ENCODE measurements at regions not wholly inside any gene's neighbourhood (a gene's known extent, or its start where the extent isn't known, plus 50 kb on each side); places are given as distances from the start of the nearest gene placed in this dataset.
"Not testable (repeated sequence)": the region's sequence is repeated elsewhere in the genome, so short reads cannot be mapped to it uniquely, and the experiment has no call there.

DNA sequence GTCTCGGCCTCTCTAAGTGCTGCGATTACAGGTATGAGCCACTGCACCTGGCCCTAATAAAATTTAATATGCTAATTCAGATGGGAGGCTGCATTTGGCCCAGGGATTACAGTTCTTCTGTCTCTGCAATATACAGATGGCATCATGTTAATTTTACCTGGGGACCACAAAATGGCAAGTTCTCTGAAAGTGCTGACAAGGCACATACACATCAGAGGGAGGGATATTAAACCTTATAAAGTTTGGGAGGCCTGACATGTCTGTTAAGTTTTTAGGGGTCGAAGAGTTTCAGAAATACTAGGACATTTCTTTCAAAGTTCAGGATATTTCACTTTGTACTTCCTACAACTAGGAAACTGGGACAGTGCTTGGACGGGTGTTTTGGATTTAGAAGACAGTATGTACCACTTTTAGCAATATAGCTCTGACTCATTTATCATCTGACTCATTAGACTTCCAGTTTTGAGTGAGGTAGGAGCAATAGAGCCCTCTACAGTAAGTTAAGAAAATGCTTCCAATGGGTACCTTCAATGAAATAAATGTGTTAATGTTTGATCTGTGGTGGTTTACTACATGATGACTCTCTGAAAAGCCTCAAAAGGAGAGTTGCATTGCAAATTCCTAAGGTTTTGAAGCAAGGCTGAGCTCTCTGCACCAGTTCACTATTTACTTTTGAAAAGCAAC, 981.0 kb upstream of the HS3ST1 start:
- H3K27me3 ChIP-seq (ENCODE audit: control insufficient read depth, insufficient read depth, low read length): no peaks in the 10 kb centered on the region
- no peaks in the 10 kb centered on the region for H3K36me3 ChIP-seq (ENCODE audit: control insufficient read depth, insufficient read depth, low read length)
- no peaks in the 10 kb centered on the region for H3K9me3 ChIP-seq (ENCODE audit: control insufficient read depth, insufficient read depth, low read length)

DNA sequence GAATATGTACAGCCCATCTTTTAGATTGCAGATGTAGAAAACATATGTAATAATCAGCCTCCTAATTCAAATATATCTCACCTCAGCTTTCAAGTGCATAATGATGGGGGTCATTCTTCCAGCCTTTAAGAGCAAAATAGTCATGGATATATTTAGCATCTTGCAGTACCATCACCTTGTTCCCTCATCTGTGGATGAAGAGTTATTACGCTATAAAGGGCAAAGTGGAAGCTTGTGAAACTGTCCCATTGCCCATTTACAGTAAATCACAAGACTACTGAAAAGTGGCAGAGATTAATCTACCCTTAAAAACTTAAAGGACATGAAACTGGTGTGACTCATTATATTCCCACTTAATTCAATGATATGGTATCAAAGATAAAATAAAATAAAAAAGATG, 979.7 kb upstream of the HS3ST1 start:
- Histone ChIP-seq H3K4me3 (ENCODE audit: low read depth, low read length) (no peak overlapping the region), H3K9me3 (ENCODE audit: control insufficient read depth, insufficient read depth, low read length) (no peaks in the 10 kb centered on the region)

More for the DNA sequence above, 981.0 kb upstream of the HS3ST1 start:
- no peak overlapping the region for H3K4me3 ChIP-seq (ENCODE audit: low read depth, low read length)
- H3K9ac ChIP-seq (ENCODE audit: low read depth, low read length): no peak overlapping the region
- H3K4me1 ChIP-seq (ENCODE audit: control insufficient read depth, insufficient read depth, low read length): no peaks in the 10 kb centered on the region

DNA sequence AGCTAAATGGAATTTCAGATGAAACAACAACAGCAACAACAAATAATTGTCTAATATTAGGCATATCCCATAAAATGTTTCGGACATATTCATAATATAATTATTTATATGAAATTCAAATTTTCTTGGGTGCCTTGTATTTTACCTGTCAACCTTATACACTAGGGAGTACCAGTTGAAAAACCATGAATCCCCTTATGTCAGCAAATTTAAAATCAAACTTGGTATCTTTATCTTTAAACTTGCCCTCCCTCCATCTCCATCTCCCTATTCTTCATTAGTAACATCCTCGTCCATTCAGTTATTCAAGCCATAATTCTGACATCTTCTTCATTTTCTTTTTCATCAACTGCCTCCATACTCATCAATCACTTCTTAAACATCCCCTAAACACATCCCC, 974.5 kb upstream of the HS3ST1 start:
- H3K4me1 ChIP-seq (ENCODE audit: control insufficient read depth, insufficient read depth, low read length): no peaks in the 10 kb centered on the region
- H3K36me3 ChIP-seq (ENCODE audit: control insufficient read depth, insufficient read depth, low read length): no peaks in the 10 kb centered on the region
- H3K27me3 ChIP-seq (ENCODE audit: control insufficient read depth, insufficient read depth, low read length): no peaks in the 10 kb centered on the region
- H3K9ac ChIP-seq (ENCODE audit: low read depth, low read length): no peak overlapping the region
- H3K4me3 ChIP-seq (ENCODE audit: low read depth, low read length): no peak overlapping the region
- H3K9me3 ChIP-seq (ENCODE audit: control insufficient read depth, insufficient read depth, low read length): no peaks in the 10 kb centered on the region

More for the DNA sequence above, 979.7 kb upstream of the HS3ST1 start:
- no peaks in the 10 kb centered on the region for H3K36me3 ChIP-seq (ENCODE audit: control insufficient read depth, insufficient read depth, low read length)
- no peak overlapping the region for H3K9ac ChIP-seq (ENCODE audit: low read depth, low read length)
- no peaks in the 10 kb centered on the region for H3K27me3 ChIP-seq (ENCODE audit: control insufficient read depth, insufficient read depth, low read length)
- H3K4me1 ChIP-seq (ENCODE audit: control insufficient read depth, insufficient read depth, low read length): no peaks in the 10 kb centered on the region

DNA sequence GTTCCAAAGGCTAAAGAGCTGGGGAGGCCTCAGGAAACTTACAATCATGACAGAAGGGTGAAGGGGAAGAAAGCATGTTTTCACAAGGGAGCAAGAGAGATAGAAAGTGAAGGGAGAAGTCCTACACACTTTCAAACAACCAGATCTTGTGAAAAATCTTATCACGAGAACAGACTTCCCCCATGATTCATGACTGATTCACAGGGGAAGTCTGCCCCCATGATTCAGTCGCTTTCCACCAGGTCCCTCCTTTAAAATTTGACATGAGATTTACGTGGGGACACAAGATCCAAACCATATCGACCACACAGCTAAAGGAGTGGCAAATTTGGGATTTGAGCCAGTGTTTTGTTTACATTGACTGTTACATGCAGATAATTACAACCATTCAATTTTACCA, 971.1 kb upstream of the HS3ST1 start:
- Histone ChIP-seq H3K36me3 (ENCODE audit: control insufficient read depth, insufficient read depth, low read length) (no peaks in the 10 kb centered on the region), H3K9me3 (ENCODE audit: control insufficient read depth, insufficient read depth, low read length) (no peaks in the 10 kb centered on the region), H3K27me3 (ENCODE audit: control insufficient read depth, insufficient read depth, low read length) (no peaks in the 10 kb centered on the region), H3K9ac (ENCODE audit: low read depth, low read length) (no peak overlapping the region), H3K4me3 (ENCODE audit: low read depth, low read length) (no peak overlapping the region), H3K4me1 (ENCODE audit: control insufficient read depth, insufficient read depth, low read length) (no peaks in the 10 kb centered on the region)

DNA sequence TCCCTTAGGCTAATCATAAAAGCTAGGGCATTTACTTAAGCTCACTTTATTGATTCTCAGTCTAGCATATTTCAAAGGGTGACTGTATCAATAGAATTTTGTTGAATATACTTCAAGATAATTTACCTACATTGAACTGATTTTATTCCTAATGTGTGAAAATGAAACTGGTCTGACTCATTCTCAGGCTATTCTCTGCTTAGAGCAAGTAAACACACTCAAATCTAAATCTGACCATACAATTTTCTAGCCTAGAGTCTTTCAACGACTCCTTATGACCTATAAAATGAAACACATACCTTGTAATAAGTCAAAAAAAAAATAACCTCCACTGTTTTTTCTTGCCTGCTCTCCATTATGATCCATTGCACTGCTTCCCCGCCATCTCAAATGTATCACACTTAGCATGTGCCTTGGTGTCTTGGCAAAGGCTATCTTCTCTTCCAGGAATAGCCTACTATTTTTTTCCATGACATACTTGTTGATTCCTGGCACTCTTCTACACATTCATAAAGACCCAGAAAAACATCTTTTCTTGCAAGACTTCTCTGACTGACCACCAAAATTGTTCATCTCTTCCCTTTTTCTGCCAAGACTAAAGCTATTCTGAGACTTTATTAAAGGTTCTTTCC, 965.1 kb upstream of the HS3ST1 start:
- no peaks in the 10 kb centered on the region for H3K4me1 ChIP-seq (ENCODE audit: control insufficient read depth, insufficient read depth, low read length)
- no peaks in the 10 kb centered on the region for H3K27me3 ChIP-seq (ENCODE audit: control insufficient read depth, insufficient read depth, low read length)
- H3K9ac ChIP-seq (ENCODE audit: low read depth, low read length): no peak overlapping the region
- H3K4me3 ChIP-seq (ENCODE audit: low read depth, low read length): no peak overlapping the region
- no peaks in the 10 kb centered on the region for H3K36me3 ChIP-seq (ENCODE audit: control insufficient read depth, insufficient read depth, low read length)
- H3K9me3 ChIP-seq (ENCODE audit: control insufficient read depth, insufficient read depth, low read length): no peaks in the 10 kb centered on the region

DNA sequence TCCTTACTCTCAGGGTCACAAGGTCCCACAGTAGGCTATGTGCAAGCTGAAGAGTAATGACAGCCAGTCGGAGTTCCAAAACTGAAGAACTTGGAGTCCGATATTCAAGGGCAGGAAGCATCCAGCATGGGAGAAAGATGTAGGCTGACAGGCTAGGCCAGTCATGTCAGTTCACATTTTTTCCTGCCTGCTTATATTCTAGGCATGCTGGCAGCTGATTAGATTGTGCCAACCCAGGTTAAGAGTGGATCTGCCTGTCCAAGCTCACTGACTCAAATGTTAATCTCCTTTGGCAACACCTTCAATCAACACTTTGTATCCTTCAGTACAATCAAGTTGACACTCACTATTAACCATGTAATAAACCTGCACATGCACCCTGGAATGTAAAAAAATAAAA, 960.9 kb upstream of the HS3ST1 start:
- Histone ChIP-seq H3K9ac (ENCODE audit: low read depth, low read length) (no peak overlapping the region), H3K27me3 (ENCODE audit: control insufficient read depth, insufficient read depth, low read length) (no peaks in the 10 kb centered on the region), H3K4me3 (ENCODE audit: low read depth, low read length) (no peak overlapping the region), H3K9me3 (ENCODE audit: control insufficient read depth, insufficient read depth, low read length) (no peaks in the 10 kb centered on the region), H3K4me1 (ENCODE audit: control insufficient read depth, insufficient read depth, low read length) (no peaks in the 10 kb centered on the region), H3K36me3 (ENCODE audit: control insufficient read depth, insufficient read depth, low read length) (no peaks in the 10 kb centered on the region)

DNA sequence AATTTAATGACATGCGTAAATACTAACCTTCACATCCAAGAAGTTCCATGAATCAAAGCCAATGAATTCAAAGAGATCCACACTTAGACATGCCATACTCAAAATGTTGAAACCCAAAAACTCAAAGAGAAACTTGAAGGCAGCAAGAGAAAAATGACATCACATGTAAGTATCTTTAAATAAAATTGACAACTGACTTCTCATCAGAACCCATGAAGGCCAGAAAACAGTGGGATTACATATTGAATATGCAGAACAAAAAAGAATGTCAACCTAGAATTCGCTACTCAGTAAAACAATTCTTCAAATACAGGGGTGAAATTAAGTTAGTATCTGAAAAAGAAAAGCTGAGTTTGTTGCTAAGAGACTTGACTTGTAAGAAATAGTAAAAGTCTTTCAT, 953.9 kb upstream of the HS3ST1 start:
- no peaks in the 10 kb centered on the region for H3K9me3 ChIP-seq (ENCODE audit: control insufficient read depth, insufficient read depth, low read length)
- H3K9ac ChIP-seq (ENCODE audit: low read depth, low read length): no peak overlapping the region
- H3K27me3 ChIP-seq (ENCODE audit: control insufficient read depth, insufficient read depth, low read length): no peaks in the 10 kb centered on the region
- no peaks in the 10 kb centered on the region for H3K36me3 ChIP-seq (ENCODE audit: control insufficient read depth, insufficient read depth, low read length)
- no peak overlapping the region for H3K4me3 ChIP-seq (ENCODE audit: low read depth, low read length)
- H3K4me1 ChIP-seq (ENCODE audit: control insufficient read depth, insufficient read depth, low read length): no peaks in the 10 kb centered on the region

DNA sequence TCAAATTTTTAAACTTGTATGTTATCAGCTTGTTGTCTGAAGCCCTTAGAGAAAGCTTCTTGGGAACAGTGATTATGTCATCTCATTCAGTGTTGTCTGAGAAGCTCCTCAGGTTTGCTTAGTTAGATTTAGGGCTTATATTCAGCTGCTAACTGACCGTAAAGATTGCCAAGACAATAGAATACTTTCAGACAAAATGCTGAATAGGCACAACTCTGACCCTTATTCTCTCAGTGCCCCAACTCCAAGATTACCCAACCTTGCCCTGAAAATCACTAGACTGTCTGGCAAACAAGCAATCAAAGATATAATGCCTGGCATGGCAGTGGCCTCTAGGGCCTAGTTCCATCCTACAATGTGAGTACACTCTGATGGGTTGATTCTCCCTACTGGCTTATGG, 950.5 kb upstream of the HS3ST1 start:
- Histone ChIP-seq H3K9me3 (ENCODE audit: control insufficient read depth, insufficient read depth, low read length) (no peaks in the 10 kb centered on the region), H3K27me3 (ENCODE audit: control insufficient read depth, insufficient read depth, low read length) (no peaks in the 10 kb centered on the region), H3K4me3 (ENCODE audit: low read depth, low read length) (no peak overlapping the region), H3K36me3 (ENCODE audit: control insufficient read depth, insufficient read depth, low read length) (no peaks in the 10 kb centered on the region), H3K9ac (ENCODE audit: low read depth, low read length) (no peak overlapping the region), H3K4me1 (ENCODE audit: control insufficient read depth, insufficient read depth, low read length) (no peaks in the 10 kb centered on the region)

DNA sequence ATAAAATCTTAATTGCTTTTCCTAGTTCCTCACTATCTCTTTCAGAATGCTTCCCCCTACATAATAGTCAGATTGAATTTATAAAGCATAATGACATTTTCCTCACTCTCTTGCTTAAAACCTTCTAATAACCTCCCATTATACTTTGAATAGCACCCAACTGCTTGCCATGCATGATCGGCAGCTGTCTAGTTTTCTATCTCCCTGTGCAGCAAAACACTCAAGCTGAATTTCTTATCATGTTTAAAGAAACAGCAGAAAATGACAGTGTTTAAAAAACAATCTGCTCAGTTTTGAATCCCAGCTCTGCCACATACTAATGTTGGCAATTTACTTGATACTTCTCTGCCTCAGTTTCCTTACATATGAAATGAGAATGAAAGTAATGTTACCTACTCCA, 947.1 kb upstream of the HS3ST1 start:
- H3K36me3 ChIP-seq (ENCODE audit: control insufficient read depth, insufficient read depth, low read length): no peaks in the 10 kb centered on the region
- H3K4me1 ChIP-seq (ENCODE audit: control insufficient read depth, insufficient read depth, low read length): no peaks in the 10 kb centered on the region
- H3K4me3 ChIP-seq (ENCODE audit: low read depth, low read length): no peak overlapping the region
- no peak overlapping the region for H3K9ac ChIP-seq (ENCODE audit: low read depth, low read length)
- H3K27me3 ChIP-seq (ENCODE audit: control insufficient read depth, insufficient read depth, low read length): no peaks in the 10 kb centered on the region
- H3K9me3 ChIP-seq (ENCODE audit: control insufficient read depth, insufficient read depth, low read length): no peaks in the 10 kb centered on the region

DNA sequence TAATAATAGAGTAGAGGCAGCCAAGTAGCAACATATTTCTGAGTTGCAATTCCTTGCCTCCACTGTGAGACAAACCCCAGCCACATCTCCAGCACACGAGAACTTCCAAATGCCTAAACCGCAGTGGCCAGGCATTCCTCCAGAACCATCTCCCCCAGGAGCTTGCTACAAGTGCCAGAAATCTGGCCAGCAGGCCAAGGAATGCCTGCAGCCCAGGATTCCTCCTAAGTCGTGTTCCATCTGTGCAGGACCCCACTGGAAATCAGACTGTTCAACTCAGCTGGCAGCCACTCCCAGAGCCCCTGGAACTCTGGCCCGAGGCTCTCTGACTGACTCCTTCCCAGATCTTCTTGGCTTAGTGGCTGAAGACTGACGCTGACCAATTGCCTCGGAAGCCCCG, 937.2 kb upstream of the HS3ST1 start:
- H3K4me3 ChIP-seq (ENCODE audit: low read depth, low read length); H3K9ac ChIP-seq (ENCODE audit: low read depth, low read length); H3K36me3 ChIP-seq (ENCODE audit: control insufficient read depth, insufficient read depth, low read length); H3K27me3 ChIP-seq (ENCODE audit: control insufficient read depth, insufficient read depth, low read length); H3K4me1 ChIP-seq (ENCODE audit: control insufficient read depth, insufficient read depth, low read length); H3K9me3 ChIP-seq (ENCODE audit: control insufficient read depth, insufficient read depth, low read length): not testable (repeated sequence)

DNA sequence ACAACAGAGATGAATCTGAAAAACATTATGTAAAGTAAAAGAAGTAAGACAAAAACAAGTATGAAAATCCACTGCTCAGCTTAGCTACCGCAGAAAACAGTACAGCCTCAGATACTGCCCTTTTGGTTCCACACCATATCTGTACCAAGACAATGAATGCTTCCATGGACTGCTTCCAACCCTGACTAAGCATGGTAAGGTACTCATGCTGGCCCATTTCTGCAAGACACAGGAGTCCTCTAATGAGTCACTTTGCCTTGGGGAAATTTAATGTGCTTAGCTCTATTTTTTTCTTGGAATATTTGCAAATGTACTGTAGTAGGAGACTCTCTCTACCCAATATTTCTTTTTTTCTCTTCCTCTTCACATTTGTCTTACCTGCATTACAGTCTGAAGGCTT, 931.7 kb upstream of the HS3ST1 start:
- Histone ChIP-seq H3K27me3 (ENCODE audit: control insufficient read depth, insufficient read depth, low read length) (no peaks in the 10 kb centered on the region), H3K9me3 (ENCODE audit: control insufficient read depth, insufficient read depth, low read length) (no peaks in the 10 kb centered on the region), H3K4me1 (ENCODE audit: control insufficient read depth, insufficient read depth, low read length) (peaks cover 4% of the 10 kb centered on the region), H3K9ac (ENCODE audit: low read depth, low read length) (no peak overlapping the region), H3K36me3 (ENCODE audit: control insufficient read depth, insufficient read depth, low read length) (no peaks in the 10 kb centered on the region), H3K4me3 (ENCODE audit: low read depth, low read length) (no peak overlapping the region)

DNA sequence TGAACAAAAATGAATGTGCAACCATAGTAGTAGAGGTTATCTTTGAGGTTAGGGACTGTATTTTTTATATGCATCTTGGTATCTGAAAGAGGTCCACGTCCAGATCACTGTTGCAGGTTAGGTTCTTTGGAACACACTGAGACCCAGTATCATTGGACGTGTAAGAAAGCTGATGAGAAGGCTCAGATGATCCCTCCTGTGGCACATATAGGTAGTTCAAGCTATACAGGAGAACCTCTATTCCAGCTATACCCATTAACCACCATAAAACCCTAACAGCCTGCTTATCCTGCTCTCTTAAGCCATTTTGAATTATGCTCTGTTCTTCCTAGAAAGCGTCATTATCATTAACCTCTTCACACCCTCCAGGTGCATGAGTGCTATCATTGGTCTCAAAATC, 930.7 kb upstream of the HS3ST1 start:
- Histone ChIP-seq H3K36me3 (ENCODE audit: control insufficient read depth, insufficient read depth, low read length) (no peaks in the 10 kb centered on the region), H3K27me3 (ENCODE audit: control insufficient read depth, insufficient read depth, low read length) (no peaks in the 10 kb centered on the region), H3K4me1 (ENCODE audit: control insufficient read depth, insufficient read depth, low read length) (peaks cover 4% of the 10 kb centered on the region), H3K4me3 (ENCODE audit: low read depth, low read length) (no peak overlapping the region), H3K9ac (ENCODE audit: low read depth, low read length) (no peak overlapping the region), H3K9me3 (ENCODE audit: control insufficient read depth, insufficient read depth, low read length) (no peaks in the 10 kb centered on the region)

All from iPS-15b (cell line).